Spleen (tissue), 11 donors: ENCODE measurements at regions not wholly inside any gene's neighbourhood (a gene's known extent, or its start where the extent isn't known, plus 50 kb on each side); places are given as distances from the start of the nearest gene placed in this dataset.

Experiments used
- DNase-seq: peaks from one replicate; pipeline ENCODE4 v3.0.0-alpha.2; 2020
- H3K27ac ChIP-seq, 8 donors: fragments of 200-600 bp; sonication (generic) in 7 of 8; 1 replicate in 4 of 8; 2 replicates in 4 of 8; pipeline versions ENCODE4 v1.5.0 to v1.8.0; 2016 to 2021; ENCODE audit warnings: inconsistent platforms in 4 of 8, mild to moderate bottlenecking in 4 of 8, moderate library complexity in 1 of 8
- H3K27me3 ChIP-seq, 7 donors: fragments of 200-600 bp; sonication (generic) in 6 of 7; replicated peaks in 1 of 7; 1 replicate in 4 of 7; 2 replicates in 3 of 7; pipeline versions ENCODE4 v1.5.0 to v1.8.0; 2016 to 2021; ENCODE audit warnings: inconsistent platforms in 3 of 7, mild to moderate bottlenecking in 1 of 7
- H3K36me3 ChIP-seq, 6 donors: fragments of 200-600 bp; sonication (generic) in 5 of 6; 1 replicate in 4 of 6; 2 replicates in 2 of 6; pipeline versions ENCODE4 v1.5.0 to v1.8.0; 2016 to 2021; ENCODE audit warnings: inconsistent platforms in 2 of 6
- H3K4me1 ChIP-seq, 6 donors: fragments of 200-600 bp; sonication (generic) in 5 of 6; 1 replicate in 3 of 6; 2 replicates in 3 of 6; pipeline versions ENCODE4 v1.5.0 to v1.8.0; 2016 to 2021; ENCODE audit warnings: inconsistent platforms in 3 of 6
- H3K4me3 ChIP-seq, 8 donors: fragments of 200-600 bp; sonication (generic) in 7 of 8; 1 replicate in 4 of 8; 2 replicates in 4 of 8; pipeline versions ENCODE4 v1.5.0 to v1.8.0; 2016 to 2021; ENCODE audit warnings: inconsistent platforms in 4 of 8, mild to moderate bottlenecking in 4 of 8, moderate library complexity in 2 of 8
- H3K9me3 ChIP-seq, 8 donors: fragments of 200-600 bp; sonication (generic) in 7 of 8; 1 replicate in 4 of 8; 2 replicates in 4 of 8; pipeline versions ENCODE4 v1.5.0 to v1.8.0; 2016 to 2021; ENCODE audit warnings: inconsistent platforms in 4 of 8
- POLR2A ChIP-seq, 3 donors: fragments of 450-650 bp; IDR thresholded peaks; one replicate each; pipeline ENCODE4 v1.5.1; 2017; ENCODE audit warnings: antibody characterized with exemption in 3 of 3, mild to moderate bottlenecking in 1 of 3
- POLR2AphosphoS5 ChIP-seq, 3 donors: sonication (generic); formaldehyde crosslinking; IDR thresholded peaks; one replicate each; pipeline ENCODE4 v1.5.1; 2017; ENCODE audit warnings: antibody characterized with exemption in 3 of 3
- WGBS, 5 donors: extraction: QIAGEN DNeasy Blood & Tissue Kit in 3 of 5; methylation state at CpG; one replicate each; pipeline versions ENCODE4 v1.1.5 to v1.1.7; 2013 to 2018; 5-methylcytosine and 5-hydroxymethylcytosine counted together
- intact Hi-C: fragments of 100-400 bp; cut with DNase I; formaldehyde crosslinking; loops from one replicate; pipeline ENCODE4 v1.15.0; 2023; ENCODE audit warnings: low total_unique reads
- TF ChIP-seq, protein P1 (sequence below), 11 experiments: fragments of 200-600 bp in 7 of 11; fragments of 450-650 bp in 4 of 11; sonication (generic) in 4 of 11; IDR thresholded peaks in 8 of 11; conservative IDR thresholded peaks in 3 of 11; 1 replicate in 7 of 11; 2 replicates in 4 of 11; pipeline versions ENCODE4 v1.4.0 to v1.8.0; 2016 to 2021; ENCODE audit warnings: antibody characterized with exemption in 11 of 11, inconsistent platforms in 4 of 11, mild to moderate bottlenecking in 1 of 11
- donor health status: healthy with polysubstance abuse.
- donor health status: DM: no; HTN: no; CAD: no; lungs with moderate emphysema.
- donor health status: DM: no; HTN: no; CAD: no.
- donor health status: Bipolar disorder and iron deficiency.
- donor health status: healthy.
- donor health status: DM: no; HTN: no; CAD: no.
- donor health status: DM: yes; HTN: yes; CAD: no.

DNA sequence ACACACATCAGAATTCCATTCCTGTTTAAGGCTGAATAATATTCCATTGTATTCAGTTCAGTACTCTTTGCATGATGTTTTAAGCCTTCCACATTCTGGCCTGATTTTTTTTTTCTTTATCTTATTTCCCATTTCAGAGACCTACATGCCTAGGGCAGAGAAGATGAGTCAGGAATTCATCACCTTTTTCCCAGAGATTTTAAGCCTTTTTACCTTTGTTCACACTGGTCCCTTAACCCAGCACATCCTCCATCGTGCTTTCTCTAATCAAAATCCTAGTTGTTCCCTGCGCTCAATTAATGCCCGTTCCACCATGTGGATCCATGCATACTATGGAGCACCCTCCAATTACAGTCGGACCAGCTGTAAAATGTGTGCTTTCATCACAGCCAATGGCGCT lies 245.1 kb downstream of the DHX15 start:
- H3K4me1 ChIP-seq, result no peaks in the 10 kb centered on the region
- H3K27ac ChIP-seq, result no peak overlapping the region
- no peak for TF ChIP-seq POLR2A (IDR thresholded peaks at IDR 0.05)
- TF ChIP-seq, protein P1, sequence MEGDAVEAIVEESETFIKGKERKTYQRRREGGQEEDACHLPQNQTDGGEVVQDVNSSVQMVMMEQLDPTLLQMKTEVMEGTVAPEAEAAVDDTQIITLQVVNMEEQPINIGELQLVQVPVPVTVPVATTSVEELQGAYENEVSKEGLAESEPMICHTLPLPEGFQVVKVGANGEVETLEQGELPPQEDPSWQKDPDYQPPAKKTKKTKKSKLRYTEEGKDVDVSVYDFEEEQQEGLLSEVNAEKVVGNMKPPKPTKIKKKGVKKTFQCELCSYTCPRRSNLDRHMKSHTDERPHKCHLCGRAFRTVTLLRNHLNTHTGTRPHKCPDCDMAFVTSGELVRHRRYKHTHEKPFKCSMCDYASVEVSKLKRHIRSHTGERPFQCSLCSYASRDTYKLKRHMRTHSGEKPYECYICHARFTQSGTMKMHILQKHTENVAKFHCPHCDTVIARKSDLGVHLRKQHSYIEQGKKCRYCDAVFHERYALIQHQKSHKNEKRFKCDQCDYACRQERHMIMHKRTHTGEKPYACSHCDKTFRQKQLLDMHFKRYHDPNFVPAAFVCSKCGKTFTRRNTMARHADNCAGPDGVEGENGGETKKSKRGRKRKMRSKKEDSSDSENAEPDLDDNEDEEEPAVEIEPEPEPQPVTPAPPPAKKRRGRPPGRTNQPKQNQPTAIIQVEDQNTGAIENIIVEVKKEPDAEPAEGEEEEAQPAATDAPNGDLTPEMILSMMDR (IDR thresholded peaks at IDR 0.05 in 8 of 11, conservative IDR thresholded peaks at IDR 0.05 in 3 of 11), result no peak
- no peak for TF ChIP-seq POLR2AphosphoS5 (IDR thresholded peaks at IDR 0.05)
- H3K27me3 ChIP-seq, result no peaks in the 10 kb centered on the region
- DNase-seq, result no peak
- H3K36me3 ChIP-seq, result no peaks in the 10 kb centered on the region
- no peaks in the 10 kb centered on the region for H3K9me3 ChIP-seq
- 88 to 95% (median 93%) methylated on average over 5 of the region's 5 CpGs for WGBS, 5 donors
- H3K4me3 ChIP-seq, result no peak overlapping the region
- intact Hi-C loops, result no loop called here

DNA sequence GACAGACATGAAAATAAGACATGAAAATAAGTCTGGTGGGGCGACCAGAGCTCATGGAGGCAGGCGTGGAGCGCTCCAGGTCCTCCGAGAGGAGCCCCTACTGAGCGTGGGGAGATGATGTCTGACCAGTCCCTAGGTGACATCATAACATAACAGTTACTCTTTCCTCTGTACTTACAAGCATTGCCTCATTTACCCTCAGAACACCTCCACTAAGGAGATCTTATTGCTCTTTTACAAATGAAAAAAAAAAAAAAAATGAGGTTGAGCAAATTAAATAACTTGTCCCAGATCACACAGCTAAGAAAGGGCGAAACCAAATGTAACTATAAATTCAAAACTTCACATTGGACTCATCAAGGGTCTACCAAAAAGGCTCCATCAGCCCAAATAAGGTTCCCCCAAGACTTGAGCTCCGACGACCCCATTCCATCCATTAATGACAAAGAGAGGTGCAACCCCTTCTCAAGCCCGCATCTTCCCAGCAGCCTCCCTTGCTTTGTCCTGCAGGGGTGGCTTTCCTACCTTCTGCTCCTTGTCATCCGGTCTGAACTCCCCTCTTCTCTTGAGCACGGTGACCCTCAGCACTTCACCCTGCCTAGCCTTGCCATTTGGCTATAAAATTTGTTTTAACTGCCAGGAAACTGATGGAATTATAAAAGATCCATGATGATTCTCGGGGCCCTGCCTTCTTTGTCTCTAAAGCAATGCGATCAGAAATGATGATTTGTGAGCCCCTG lies 246.7 kb downstream of the DHX15 start:
- WGBS, 5 donors, result 77 to 89% (median 85%) methylated on average over 13 of the region's 13 CpGs
- Histone ChIP-seq H3K27ac (no peak overlapping the region), H3K4me1 (no peaks in the 10 kb centered on the region), H3K4me3 (no peak overlapping the region), H3K36me3 (no peaks in the 10 kb centered on the region), H3K27me3 (no peaks in the 10 kb centered on the region), H3K9me3 (no peaks in the 10 kb centered on the region)
- no peak for DNase-seq
- TF ChIP-seq POLR2A (IDR thresholded peaks at IDR 0.05) (no peak), POLR2AphosphoS5 (IDR thresholded peaks at IDR 0.05) (no peak)
- TF ChIP-seq, protein P1 (IDR thresholded peaks at IDR 0.05 in 8 of 11, conservative IDR thresholded peaks at IDR 0.05 in 3 of 11), result no peak
- intact Hi-C loops, result no loop called here

DNA sequence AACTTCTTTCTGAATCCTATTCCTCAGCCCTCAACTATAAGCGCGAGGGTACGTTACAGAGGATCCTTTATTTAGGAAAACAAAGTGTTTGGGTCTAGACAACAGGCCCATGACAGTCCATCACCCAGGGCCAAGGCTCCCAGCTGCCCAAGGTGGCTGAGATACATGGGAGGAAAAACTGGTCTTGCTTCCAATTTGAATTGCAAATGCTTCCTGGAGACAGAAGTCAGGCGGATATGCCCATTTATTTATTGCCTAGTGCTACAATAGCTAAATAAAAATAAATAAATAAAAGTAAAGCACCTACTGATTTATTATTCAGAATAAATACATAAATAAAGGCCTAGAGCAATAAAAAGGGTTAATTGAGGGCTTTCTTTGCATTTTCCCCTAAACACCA lies 248.7 kb downstream of the DHX15 start:
- no peaks in the 10 kb centered on the region for H3K36me3 ChIP-seq

DNA sequence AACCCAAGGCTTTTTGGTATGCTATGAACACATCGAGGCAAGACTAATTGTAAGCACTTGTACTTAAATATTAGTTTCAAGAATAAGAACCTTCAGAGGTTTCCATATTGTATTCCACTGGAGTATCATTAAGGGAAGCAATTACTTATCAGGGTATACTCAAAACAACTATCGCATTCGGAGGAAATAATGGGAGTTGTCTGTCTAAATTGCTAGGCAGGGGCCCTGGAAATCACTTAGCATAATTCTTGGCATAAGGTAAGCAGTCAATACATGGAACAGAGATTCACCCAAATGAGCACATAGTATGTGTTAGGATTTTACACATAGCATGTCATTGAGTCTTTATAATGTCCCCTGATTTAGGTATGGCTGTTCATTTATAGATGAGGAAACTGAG lies 249.4 kb downstream of the DHX15 start:
- Histone ChIP-seq H3K4me3 (no peak overlapping the region), H3K27ac (no peak overlapping the region), H3K27me3 (no peaks in the 10 kb centered on the region), H3K36me3 (no peaks in the 10 kb centered on the region), H3K4me1 (no peaks in the 10 kb centered on the region), H3K9me3 (no peaks in the 10 kb centered on the region)
- intact Hi-C loops, result no loop called here
- DNase-seq, result no peak
- TF ChIP-seq POLR2A (IDR thresholded peaks at IDR 0.05) (no peak), POLR2AphosphoS5 (IDR thresholded peaks at IDR 0.05) (no peak)
- TF ChIP-seq, protein P1 (IDR thresholded peaks at IDR 0.05 in 8 of 11, conservative IDR thresholded peaks at IDR 0.05 in 3 of 11), result no peak
- WGBS, 5 donors, result 82 to 92% (median 86%) methylated on average over 3 of the region's 3 CpGs

More for the DNA sequence above, 248.7 kb downstream of the DHX15 start:
- 92 to 97% (median 94%) methylated on average over 4 of the region's 4 CpGs for WGBS, 5 donors
- Histone ChIP-seq H3K9me3 (no peaks in the 10 kb centered on the region), H3K4me1 (no peaks in the 10 kb centered on the region), H3K4me3 (no peak overlapping the region), H3K27me3 (no peaks in the 10 kb centered on the region), H3K27ac (no peak overlapping the region)
- TF ChIP-seq POLR2A (IDR thresholded peaks at IDR 0.05) (no peak), POLR2AphosphoS5 (IDR thresholded peaks at IDR 0.05) (no peak)
- TF ChIP-seq, protein P1 (IDR thresholded peaks at IDR 0.05 in 8 of 11, conservative IDR thresholded peaks at IDR 0.05 in 3 of 11), result no peak
- DNase-seq, result no peak
- intact Hi-C loops, result no loop called here
